ENCODE measurements at regions not wholly inside any gene's neighbourhood (a gene's known extent, or its start where the extent isn't known, plus 50 kb on each side); places are given as distances from the start of the nearest gene placed in this dataset.

GRCh38 chr10:9036711-9037204 lies 982.3 kb downstream of the GATA3 start:
- in situ Hi-C loops (cut with MboI; ENCODE audit: low sequenced_read_pairs, unreplicated experiment): no loop called here
- no peak for DNase-seq (ENCODE audit: low spot score)
- TF ChIP-seq CTCF (IDR thresholded peaks at IDR 0.05; ENCODE audit: borderline replicate concordance, control extremely low read depth, extremely low read depth, insufficient read depth, missing control alignments): no peak

GRCh38 chr10:9038146-9038714 lies 983.7 kb downstream of the GATA3 start:
- DNase-seq (ENCODE audit: low spot score): no peak
- no peak for TF ChIP-seq CTCF (IDR thresholded peaks at IDR 0.05; ENCODE audit: borderline replicate concordance, control extremely low read depth, extremely low read depth, insufficient read depth, missing control alignments)
- in situ Hi-C loops (cut with MboI; ENCODE audit: low sequenced_read_pairs, unreplicated experiment): no loop called here

- in situ Hi-C loops (cut with MboI; ENCODE audit: low sequenced_read_pairs, unreplicated experiment): no loop called here
- no peak for DNase-seq (ENCODE audit: low spot score)
Observed at GRCh38 chr10:9043466-9043865, 989.0 kb downstream of the GATA3 start.

GRCh38 chr10:9045311-9045710 lies 990.8 kb downstream of the GATA3 start:
- DNase-seq (ENCODE audit: low spot score): no peak
- in situ Hi-C loops (cut with MboI; ENCODE audit: low sequenced_read_pairs, unreplicated experiment): no loop called here
- TF ChIP-seq CTCF (IDR thresholded peaks at IDR 0.05; ENCODE audit: borderline replicate concordance, control extremely low read depth, extremely low read depth, insufficient read depth, missing control alignments): no peak

More at GRCh38 chr10:9043466-9043865, 989.0 kb downstream of the GATA3 start:
- TF ChIP-seq CTCF (IDR thresholded peaks at IDR 0.05; ENCODE audit: borderline replicate concordance, control extremely low read depth, extremely low read depth, insufficient read depth, missing control alignments): no peak

- TF ChIP-seq CTCF (IDR thresholded peaks at IDR 0.05; ENCODE audit: borderline replicate concordance, control extremely low read depth, extremely low read depth, insufficient read depth, missing control alignments): no peak
Observed at GRCh38 chr10:9051328-9051974, 997.0 kb downstream of the GATA3 start.

GRCh38 chr10:9052767-9053166 lies 998.3 kb downstream of the GATA3 start:
- no peak for TF ChIP-seq CTCF (IDR thresholded peaks at IDR 0.05; ENCODE audit: borderline replicate concordance, control extremely low read depth, extremely low read depth, insufficient read depth, missing control alignments)
- in situ Hi-C loops (cut with MboI; ENCODE audit: low sequenced_read_pairs, unreplicated experiment): no loop called here
- DNase-seq (ENCODE audit: low spot score): no peak

More at GRCh38 chr10:9051328-9051974, 997.0 kb downstream of the GATA3 start:
- in situ Hi-C loops (cut with MboI; ENCODE audit: low sequenced_read_pairs, unreplicated experiment): no loop called here
- DNase-seq (ENCODE audit: low spot score): no peak
